Suprapubic skin (tissue), 4 donors: ENCODE measurements at regions not wholly inside any gene's neighbourhood (a gene's known extent, or its start where the extent isn't known, plus 50 kb on each side); places are given as distances from the start of the nearest gene placed in this dataset.
"Not testable (repeated sequence)": the region's sequence is repeated elsewhere in the genome, so short reads cannot be mapped to it uniquely, and the experiment has no call there.

Experiments used
- DNase-seq, 2 donors: peaks; one replicate each; pipeline ENCODE4 v3.0.0-alpha.2; 2019; ENCODE audit warnings: low spot score in 2 of 2
- H3K27ac ChIP-seq: fragments of 200-600 bp; sonication (generic); one replicate; pipeline ENCODE4 v1.5.1; 2019
- H3K27me3 ChIP-seq: fragments of 200-600 bp; sonication (generic); one replicate; pipeline ENCODE4 v1.5.1; 2019
- H3K36me3 ChIP-seq: fragments of 200-600 bp; sonication (generic); one replicate; pipeline ENCODE4 v1.5.1; 2019
- H3K4me1 ChIP-seq: fragments of 200-600 bp; sonication (generic); one replicate; pipeline ENCODE4 v1.5.1; 2019
- H3K4me3 ChIP-seq: fragments of 200-600 bp; sonication (generic); one replicate; pipeline ENCODE4 v1.5.1; 2019; ENCODE audit warnings: mild to moderate bottlenecking
- H3K9me3 ChIP-seq: fragments of 200-600 bp; sonication (generic); one replicate; pipeline ENCODE4 v1.5.1; 2019
- EP300 ChIP-seq: sonication (generic); formaldehyde crosslinking; IDR thresholded peaks from one replicate; pipeline ENCODE4 v1.6.1; 2017; ENCODE audit warnings: antibody characterized with exemption
- POLR2A ChIP-seq, 2 donors: fragments of 450-650 bp; IDR thresholded peaks; one replicate each; pipeline ENCODE4 v1.6.1; 2017; ENCODE audit warnings: antibody characterized with exemption in 2 of 2, mild to moderate bottlenecking in 2 of 2, moderate library complexity in 2 of 2
- POLR2AphosphoS5 ChIP-seq, 3 donors: sonication (generic); formaldehyde crosslinking; IDR thresholded peaks; one replicate each; pipeline ENCODE4 v1.6.1; 2017; ENCODE audit warnings: antibody characterized with exemption in 3 of 3
- WGBS: methylation state at CpG from one replicate; pipeline ENCODE4 v1.1.5; 2018; 5-methylcytosine and 5-hydroxymethylcytosine counted together
- TF ChIP-seq, protein P1 (sequence below), 2 donors: fragments of 200-600 bp in 1 of 2; fragments of 450-650 bp in 1 of 2; sonication (generic) in 1 of 2; IDR thresholded peaks; one replicate each; pipeline ENCODE4 v1.5.1; 2016 to 2019; ENCODE audit warnings: antibody characterized with exemption in 2 of 2, mild to moderate bottlenecking in 1 of 2, moderate library complexity in 1 of 2

DNA sequence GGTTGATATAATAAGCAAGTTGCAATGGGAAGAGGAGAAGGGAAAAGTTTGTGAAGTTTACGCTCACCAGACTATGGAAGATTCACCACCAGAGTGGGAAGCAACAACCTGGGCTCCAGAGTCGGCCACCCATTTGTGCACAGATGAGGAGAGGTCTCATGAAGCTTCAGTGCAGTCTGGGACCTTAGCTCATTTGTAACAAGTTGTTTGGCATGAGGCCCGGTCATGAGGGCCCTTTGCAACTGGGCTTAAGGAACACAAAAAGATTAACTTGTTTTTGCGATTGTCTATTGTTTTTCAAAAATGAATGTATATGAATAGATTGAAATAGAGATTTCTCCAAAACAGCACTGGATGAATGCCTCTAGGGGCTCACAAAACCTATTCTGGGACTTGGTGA lies 94.2 kb downstream of the ZNF737 start:
- Histone ChIP-seq H3K4me1 (no peaks in the 10 kb centered on the region), H3K36me3 (no peaks in the 10 kb centered on the region), H3K27ac (no peak overlapping the region), H3K9me3 (peaks cover 12% of the 10 kb centered on the region), H3K27me3 (no peaks in the 10 kb centered on the region), H3K4me3 (no peak overlapping the region)
- 92% methylated on average over 4 of the region's 4 CpGs for WGBS
- DNase-seq = no peak
- TF ChIP-seq POLR2AphosphoS5 (IDR thresholded peaks at IDR 0.05) (no peak), EP300 (no peak), POLR2A (IDR thresholded peaks at IDR 0.05) (no peak)
- TF ChIP-seq, protein P1, sequence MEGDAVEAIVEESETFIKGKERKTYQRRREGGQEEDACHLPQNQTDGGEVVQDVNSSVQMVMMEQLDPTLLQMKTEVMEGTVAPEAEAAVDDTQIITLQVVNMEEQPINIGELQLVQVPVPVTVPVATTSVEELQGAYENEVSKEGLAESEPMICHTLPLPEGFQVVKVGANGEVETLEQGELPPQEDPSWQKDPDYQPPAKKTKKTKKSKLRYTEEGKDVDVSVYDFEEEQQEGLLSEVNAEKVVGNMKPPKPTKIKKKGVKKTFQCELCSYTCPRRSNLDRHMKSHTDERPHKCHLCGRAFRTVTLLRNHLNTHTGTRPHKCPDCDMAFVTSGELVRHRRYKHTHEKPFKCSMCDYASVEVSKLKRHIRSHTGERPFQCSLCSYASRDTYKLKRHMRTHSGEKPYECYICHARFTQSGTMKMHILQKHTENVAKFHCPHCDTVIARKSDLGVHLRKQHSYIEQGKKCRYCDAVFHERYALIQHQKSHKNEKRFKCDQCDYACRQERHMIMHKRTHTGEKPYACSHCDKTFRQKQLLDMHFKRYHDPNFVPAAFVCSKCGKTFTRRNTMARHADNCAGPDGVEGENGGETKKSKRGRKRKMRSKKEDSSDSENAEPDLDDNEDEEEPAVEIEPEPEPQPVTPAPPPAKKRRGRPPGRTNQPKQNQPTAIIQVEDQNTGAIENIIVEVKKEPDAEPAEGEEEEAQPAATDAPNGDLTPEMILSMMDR (IDR thresholded peaks at IDR 0.05) = no peak

DNA sequence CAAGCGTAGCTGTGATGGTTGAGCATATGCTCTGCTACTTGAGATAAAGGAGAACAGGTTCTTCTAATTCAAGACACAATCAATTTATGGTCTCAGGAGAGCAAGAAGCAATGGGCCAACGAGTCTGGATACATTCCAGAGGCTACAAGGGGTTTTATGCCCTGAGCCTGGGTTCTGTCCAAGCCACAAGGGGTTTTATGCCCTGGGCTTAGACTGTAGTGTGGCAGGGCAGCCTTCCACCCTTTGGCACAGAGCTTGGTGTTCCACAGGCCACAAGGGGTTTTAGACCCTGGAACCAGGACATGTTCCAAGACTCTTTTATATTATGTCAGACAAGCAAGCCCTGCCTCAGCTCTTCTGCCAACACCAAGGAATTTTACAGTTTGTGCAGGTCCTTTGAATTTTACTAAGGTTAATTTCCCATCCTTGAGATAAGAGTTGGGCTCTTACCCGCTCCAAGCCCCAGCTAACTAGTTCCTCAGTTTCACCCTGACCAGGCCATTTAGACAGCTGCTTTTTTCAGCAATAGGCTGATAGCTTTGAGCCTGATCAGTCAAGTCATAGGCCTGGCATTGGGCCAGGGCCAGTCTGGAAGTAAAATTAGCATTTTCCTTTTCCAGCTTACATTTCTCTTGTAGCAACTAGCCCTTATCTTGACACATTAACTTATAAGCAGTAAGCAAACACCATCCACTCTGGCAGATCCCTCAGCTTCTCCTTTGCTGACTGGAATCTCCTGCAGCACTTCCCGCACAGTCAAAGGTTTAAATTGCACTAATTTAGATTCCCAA lies 95.0 kb downstream of the ZNF737 start:
- Histone ChIP-seq H3K27ac (no peak overlapping the region), H3K36me3 (no peaks in the 10 kb centered on the region), H3K4me1 (no peaks in the 10 kb centered on the region), H3K4me3 (no peak overlapping the region), H3K9me3 (peaks cover 9% of the 10 kb centered on the region), H3K27me3 (no peaks in the 10 kb centered on the region)
- 68% methylated on average over 4 of the region's 4 CpGs for WGBS
- TF ChIP-seq POLR2A (IDR thresholded peaks at IDR 0.05) = no peak
- TF ChIP-seq, protein P1 (IDR thresholded peaks at IDR 0.05) = no peak
- no peak for TF ChIP-seq EP300
- TF ChIP-seq POLR2AphosphoS5 (IDR thresholded peaks at IDR 0.05) = no peak
- DNase-seq = no peak

DNA sequence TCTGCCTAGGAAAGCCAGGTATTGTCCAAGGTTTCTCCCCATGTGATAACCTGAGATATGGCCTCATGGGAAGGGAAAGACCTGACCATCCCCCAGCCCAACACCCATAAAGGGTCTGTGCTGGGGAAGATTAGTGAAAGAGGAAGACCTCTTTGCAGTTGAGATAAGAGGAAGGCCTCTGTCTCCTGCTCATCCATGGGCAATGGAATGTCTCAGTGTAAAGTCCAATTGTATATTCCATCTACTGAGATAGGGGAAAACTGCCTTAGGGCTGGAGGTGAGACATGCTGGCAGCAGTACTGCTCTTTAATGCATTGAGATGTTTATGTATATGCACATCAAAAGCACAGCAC lies 99.0 kb downstream of the ZNF737 start:
- H3K9me3 ChIP-seq, DNase-seq, H3K27ac ChIP-seq, H3K4me1 ChIP-seq, H3K4me3 ChIP-seq, H3K27me3 ChIP-seq, H3K36me3 ChIP-seq: not testable (repeated sequence)

DNA sequence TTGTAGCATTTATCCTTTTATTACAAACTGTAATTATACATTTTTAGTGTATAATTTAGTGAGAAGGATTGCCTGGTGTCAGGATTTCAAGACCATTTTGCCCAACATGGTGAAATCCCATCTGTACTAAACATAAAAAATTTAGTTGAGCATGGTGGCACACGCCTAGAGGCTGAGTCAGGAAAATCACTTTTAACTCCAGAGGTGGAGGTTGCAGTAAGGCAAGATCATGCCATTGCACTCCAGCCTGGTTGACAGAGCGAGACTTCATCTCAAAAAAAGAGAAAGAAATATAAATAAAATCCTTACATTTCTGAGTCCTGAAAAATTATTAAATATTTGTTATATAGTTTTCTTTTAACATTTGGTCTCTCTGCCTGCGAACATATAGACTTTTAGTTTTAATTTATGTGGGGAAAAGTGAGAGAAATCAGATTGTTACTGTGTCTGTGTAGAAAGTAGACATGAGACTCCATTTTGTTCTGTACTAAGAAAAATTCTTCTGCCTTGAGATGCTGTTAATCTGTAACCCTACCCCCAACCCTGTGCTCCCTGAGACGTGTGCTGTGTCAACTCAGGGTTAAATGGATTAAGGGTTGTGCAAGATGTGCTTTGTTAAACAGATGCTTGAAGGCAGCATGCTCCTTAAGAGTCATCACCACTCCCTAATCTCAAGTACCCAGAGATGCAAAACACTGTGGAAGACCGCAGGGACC lies 99.5 kb downstream of the ZNF737 start:
- DNase-seq, H3K4me3 ChIP-seq, H3K27me3 ChIP-seq, H3K9me3 ChIP-seq, H3K36me3 ChIP-seq, H3K27ac ChIP-seq, H3K4me1 ChIP-seq: not testable (repeated sequence)
- 61% methylated on average over 5 of the region's 5 CpGs for WGBS

DNA sequence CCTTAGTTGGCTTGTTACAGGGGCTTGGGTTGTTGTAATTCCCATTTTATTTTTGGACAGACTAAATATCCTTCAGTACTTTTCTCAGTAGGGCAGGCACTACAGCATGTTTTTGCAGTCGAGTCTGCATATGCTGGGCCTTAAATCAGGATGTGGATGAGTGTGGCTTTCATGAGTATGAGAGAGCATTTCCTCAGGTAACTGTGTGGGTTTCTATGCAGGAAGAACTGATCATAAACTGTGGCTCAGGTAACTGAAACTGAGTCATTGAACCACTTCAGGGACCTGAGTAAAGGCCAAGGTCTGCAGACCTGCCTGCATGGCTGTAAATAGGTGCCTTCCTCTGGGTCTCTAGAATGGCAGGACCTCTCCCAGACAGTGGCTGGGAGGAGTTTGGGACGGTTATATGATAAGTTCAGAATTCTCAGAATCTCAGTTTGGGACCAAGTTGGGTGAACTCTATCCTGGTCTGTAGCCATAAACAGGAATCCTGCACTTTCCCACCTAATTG lies 112.1 kb downstream of the ZNF737 start:
- DNase-seq = no peak
- Histone ChIP-seq H3K27me3 (no peaks in the 10 kb centered on the region), H3K36me3 (no peaks in the 10 kb centered on the region), H3K9me3 (peaks cover 4% of the 10 kb centered on the region), H3K4me3 (no peak overlapping the region), H3K4me1 (no peaks in the 10 kb centered on the region), H3K27ac (no peak overlapping the region)
- 72% methylated on average over 2 of the region's 2 CpGs for WGBS
- TF ChIP-seq POLR2AphosphoS5 (IDR thresholded peaks at IDR 0.05) = no peak
- TF ChIP-seq POLR2A (IDR thresholded peaks at IDR 0.05) = no peak
- TF ChIP-seq, protein P1 (IDR thresholded peaks at IDR 0.05) = no peak
- no peak for TF ChIP-seq EP300

DNA sequence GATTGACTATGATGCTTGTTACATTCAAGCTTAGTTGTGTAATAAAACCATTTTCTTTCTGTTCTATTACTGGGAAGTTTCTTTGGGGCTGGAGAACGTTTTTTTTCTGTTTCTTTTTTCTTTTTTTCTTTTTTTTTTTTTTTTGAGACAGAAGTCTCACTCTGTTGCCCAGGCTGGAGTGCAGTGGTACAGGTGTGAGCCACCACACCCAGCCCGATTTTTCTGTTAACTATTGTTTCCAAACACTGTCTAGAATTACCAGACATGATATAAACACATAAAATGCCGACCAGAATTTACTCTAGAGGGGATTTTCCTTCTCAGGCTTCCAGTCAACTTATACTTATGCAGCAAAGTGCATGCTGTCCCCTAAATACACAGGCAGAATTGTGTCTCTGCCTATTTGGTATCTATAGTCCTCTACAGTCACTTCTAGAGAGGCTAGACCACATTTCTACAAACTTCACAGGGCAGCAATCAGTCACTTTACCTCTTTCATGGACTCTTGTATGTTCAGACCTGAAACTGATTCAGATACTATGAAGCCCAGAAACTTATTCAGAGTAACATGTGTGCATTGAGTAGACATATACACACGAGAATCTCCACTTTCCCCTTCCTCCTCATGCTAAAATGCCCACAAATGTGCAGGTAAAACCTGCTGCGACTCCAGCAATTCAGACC lies 121.2 kb downstream of the ZNF737 start:
- Histone ChIP-seq H3K27ac (no peak overlapping the region), H3K9me3 (no peaks in the 10 kb centered on the region), H3K36me3 (no peaks in the 10 kb centered on the region), H3K4me3 (no peak overlapping the region), H3K4me1 (no peaks in the 10 kb centered on the region), H3K27me3 (no peaks in the 10 kb centered on the region)
- TF ChIP-seq POLR2A (IDR thresholded peaks at IDR 0.05) (no peak), EP300 (no peak), POLR2AphosphoS5 (IDR thresholded peaks at IDR 0.05) (no peak)
- TF ChIP-seq, protein P1 (IDR thresholded peaks at IDR 0.05) = no peak
- DNase-seq = no peak
- WGBS = 51% methylated on average over 5 of the region's 5 CpGs

DNA sequence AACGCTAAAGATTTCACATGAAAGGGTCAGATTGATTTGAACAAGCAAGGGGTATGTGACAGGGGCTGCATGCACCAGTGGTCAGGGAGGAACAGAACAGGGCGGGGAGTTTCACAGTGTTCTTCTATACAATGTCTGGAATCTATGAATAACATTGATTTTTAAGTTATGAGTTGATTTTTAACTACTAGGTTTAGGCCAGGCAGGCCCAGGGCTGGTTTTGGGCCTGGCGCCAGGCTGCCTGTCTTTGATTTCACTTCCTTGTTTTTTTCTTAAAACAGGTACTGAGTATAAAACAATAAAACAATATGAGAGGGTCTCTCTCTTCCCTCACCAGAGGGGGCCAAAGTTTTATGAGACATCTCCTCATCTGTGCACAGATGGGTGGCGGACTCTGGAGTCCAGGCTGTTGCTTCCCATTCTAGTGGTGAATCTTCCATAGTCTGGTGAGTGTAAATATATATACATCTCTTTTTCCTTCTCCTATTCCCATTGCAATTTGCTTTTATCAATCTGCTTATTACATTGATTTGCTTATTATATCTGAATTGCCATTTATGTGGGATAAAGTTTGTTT lies 133.2 kb downstream of the ZNF737 start:
- H3K27ac ChIP-seq, H3K4me1 ChIP-seq, DNase-seq, H3K9me3 ChIP-seq, H3K36me3 ChIP-seq, H3K27me3 ChIP-seq, H3K4me3 ChIP-seq: not testable (repeated sequence)
- 78% methylated on average over 4 of the region's 4 CpGs for WGBS
